ENCODE measurements at regions not wholly inside any gene's neighbourhood (a gene's known extent, or its start where the extent isn't known, plus 50 kb on each side); places are given as distances from the start of the nearest gene placed in this dataset.
"Not testable (repeated sequence)": the region's sequence is repeated elsewhere in the genome, so short reads cannot be mapped to it uniquely, and the experiment has no call there.

DNA sequence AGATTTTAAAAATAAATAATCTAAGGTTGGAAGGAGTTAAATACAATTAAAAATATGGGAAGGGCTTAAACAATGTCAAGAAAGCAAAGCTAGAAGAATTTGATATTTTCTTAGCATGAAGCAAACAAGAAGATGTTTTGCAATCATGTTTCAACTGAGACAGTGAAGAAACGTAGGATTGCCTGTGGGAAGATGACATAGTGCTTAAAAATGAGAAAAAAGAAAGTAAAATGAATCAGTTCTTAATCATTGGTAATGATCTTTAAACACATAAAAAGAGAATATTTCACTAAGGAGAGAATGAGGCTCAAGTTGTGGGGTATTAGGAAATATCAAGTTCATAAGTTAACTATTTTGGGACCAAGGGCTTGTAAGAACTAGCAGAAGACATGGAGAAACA, 855.0 kb downstream of the METTL15 start:
- DNase-seq = no peak

DNA sequence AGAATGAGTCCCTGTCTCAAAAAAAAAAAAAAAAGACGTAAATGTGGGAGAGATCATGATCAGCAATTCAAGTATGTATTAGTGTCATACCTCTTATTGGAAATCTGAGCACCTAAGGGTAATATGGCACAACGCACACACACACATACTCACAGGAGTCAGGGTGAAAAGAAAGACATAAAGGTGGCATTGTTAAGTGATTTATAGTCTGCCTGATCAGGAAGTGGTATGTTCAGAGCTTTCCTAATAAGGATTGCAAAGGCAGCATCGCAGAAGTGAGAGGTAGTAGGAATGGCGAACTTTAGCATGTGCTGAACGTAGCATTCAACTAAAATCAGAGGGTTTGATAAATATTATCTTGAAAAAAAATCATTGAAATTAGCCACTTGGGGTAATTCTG, 854.3 kb downstream of the METTL15 start:
- no peak for DNase-seq

DNA sequence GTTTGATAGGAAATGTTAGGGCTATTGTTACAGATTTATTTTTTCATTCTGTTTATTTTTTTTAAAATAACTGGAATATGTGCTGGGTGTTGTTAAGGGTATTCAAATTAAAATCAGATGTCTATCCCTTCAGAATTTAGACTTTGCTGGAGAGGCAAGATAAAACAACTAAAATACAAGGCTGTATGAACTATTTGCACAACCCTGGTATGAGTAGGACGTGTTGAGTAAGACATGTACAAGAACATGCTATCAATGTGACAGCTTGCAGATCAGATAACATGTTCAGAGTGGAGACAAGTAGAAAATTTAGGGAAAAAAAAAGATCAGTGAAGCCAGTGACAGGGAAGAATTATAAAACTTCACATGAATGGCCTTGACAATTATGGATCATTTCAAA, 853.5 kb downstream of the METTL15 start:
- DNase-seq = no peak

DNA sequence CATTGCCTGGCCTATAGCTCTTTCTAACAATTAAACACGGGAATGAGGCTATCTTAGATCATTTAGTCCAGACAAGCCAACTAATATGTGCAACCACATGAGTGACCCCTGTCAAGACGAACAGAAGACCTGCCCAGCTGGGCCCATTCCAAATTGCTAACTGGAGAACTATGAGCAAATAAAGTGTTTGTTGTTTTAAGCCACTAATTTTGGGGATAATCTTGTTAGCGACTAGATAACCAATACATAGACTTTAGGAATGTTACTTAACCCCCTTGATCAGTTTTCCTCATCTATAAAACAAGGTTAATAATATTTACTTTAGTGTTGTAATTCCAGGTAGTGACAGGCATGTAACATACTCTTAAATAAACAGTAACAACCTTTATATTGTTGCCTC, 848.3 kb downstream of the METTL15 start:
- DNase-seq = no peak

DNA sequence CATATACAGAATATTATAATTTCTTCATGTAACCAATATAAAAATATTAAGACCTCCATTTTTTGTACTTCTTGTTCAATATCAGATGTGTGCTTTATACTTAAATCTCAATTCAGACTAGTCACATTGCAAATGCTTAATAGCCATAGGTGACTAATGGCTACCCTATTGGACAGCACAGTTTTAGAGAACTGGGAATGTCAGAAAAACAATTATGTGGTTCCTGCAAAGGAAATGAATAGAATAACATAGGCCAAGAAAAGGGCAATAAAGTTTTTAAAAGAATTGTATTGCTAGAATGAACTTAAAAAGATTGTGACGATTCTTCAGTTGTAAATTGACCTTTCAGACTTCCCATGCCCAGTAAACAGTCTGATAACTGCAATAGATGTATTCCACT, 843.0 kb downstream of the METTL15 start:
- no peak for DNase-seq

DNA sequence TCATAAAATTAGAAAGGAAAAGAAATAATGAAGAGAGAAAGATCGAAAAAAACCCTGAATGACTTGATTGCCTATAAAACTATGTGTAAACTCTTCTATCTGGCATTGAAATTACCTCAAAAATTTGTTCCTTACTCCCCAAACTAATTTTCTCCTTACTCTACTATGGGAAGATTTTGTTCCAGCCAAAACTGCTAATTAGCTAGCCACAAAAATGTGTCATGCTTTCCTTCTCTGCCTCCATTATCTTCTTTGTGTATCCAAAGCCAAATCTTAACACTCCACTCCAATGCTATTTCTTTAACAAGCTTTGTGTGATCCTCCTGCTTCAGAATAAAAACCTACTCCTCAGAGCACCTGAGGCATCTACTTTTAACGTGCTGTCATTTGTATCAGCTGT, 831.2 kb downstream of the METTL15 start:
- no peak for DNase-seq

DNA sequence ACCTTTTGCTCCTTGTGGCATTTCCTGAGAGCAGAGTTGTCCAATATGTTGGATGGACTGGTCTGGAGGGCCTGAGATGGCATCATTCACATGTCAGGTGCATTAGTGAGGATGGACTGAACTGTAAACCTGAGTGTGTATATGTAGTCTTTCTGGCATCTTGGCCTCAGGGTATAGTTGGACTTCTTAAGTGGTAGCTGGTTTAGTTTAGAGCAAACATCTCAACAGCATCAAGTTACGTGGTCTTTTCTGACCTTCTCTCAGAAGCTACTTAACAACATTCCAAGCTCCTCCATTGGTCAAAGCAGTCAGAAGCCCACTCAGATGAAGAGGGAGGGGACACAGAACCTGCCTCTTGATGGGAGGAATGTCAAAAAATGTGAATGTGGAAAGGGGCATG, 829.9 kb downstream of the METTL15 start:
- DNase-seq = no peak

DNA sequence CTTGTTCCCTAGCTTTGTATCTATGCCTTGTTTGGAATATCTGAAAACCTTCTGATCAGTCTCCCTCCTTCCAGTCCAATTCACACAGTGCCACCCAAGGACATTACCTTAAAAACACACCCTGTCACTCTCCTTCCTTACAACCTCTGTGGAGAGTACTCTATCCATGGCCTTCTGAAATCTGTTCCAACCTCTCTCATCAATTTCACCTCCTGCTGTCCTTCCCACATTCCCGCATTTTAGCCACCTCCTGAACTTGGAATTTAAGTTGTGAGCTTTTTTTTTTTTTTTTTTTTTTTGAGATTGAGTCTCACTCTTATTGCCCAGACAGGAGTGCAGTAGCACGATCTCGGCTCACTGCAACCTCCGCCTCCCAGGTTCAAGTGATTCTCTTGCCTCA, 824.8 kb downstream of the METTL15 start:
- no peak for DNase-seq

DNA sequence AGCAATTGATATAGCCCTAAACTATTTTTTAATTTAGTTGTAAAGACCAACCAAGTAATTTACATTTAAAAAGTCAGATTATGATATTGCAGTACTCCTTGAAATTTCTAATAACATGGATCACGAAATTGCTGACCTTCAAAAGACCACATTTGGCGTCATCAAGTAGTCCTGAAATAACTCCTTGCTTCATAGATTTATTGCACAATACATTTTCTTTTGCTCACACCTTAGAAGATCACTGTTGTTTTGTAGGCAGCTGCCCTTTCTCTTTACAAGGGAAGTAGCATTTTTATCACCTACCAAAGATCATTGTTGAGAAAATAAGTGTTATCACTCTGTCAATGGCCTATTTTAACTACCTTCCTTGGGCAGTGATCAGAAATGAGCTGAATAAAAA, 815.8 kb downstream of the METTL15 start:
- DNase-seq = no peak

DNA sequence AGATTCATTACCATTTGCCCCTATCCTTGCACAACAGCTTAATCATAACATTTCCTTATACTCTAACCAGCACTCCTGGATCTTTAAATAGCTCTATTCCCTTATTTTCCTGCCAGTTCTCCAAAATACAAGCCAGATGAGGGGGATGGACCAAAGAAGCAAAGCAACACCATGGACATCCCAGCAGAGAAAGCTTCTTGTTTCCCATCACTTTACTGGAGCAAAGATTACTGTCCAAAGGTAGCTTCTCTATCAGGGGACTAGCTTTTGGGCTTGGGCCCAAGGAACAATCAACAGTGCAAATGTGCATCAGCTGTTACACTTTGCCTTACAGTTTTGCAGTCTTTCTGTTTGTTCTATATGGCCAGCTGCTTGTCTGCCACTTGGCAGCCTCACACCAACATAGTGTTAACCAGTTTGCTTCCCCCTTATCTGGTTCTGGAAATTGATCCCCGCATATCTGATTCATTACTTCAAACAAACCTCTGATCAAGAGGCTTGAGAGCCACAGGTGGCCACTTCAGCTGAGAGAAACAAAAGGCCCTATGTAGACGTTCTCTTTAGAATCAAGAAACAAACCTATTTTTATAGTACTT, 814.3 kb downstream of the METTL15 start:
- DNase-seq = no peak

DNA sequence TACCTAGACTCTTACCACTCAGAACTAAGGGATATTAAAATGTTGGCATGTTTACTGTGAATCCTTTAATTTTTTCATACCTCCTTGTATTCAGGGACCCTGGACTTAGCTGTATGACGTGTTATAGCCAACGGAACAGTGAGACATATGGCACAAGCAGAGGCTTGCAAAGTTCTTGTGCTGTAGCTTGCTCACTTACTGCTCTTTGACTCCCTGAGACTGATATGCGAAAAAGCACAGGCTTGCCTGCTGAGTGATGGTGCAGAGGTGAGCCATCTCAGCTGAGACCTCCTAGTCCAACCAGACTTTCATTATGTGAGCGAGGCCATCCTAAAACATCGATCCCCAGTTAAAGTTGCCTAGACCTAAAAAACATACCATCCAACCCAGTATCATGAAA, 811.0 kb downstream of the METTL15 start:
- DNase-seq = no peak

DNA sequence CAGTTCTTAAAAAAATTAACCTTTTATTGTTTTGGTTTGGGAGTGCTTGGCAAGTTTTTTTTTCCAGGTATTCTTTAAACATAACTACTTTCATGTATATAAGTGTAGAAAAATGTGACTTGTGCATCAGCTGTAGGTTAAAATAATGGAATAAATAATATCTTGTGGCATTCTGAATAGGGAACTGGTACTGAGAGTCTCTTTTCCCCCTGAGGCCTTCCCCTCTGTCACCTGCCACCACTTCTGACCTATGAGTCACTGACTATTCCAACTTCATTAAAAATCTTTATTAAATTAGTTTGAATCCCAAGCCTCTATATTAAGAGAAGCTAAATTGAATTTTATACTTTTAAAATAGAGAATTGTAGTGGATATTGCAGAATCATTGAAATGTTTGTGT, 805.7 kb downstream of the METTL15 start:
- DNase-seq = no peak

DNA sequence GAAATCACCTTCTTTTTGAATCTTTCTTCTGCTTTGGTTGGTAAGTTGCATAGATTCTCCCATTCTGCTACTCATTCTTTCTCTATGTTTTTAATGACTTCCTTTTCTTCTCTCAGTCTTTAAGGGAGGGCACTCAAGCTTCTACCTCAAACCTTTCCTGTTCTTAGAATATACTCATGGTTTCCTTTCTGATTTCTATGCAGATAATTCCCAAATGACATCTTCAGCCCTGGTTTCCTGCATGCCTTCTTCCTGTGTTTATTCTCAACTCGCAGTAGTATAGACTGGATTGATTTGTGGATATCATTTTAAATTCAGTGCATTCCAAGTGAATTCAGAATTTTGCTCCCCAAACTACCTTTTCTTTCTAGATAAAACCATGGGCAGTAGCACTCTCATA, 803.6 kb downstream of the METTL15 start:
- DNase-seq = no peak

DNA sequence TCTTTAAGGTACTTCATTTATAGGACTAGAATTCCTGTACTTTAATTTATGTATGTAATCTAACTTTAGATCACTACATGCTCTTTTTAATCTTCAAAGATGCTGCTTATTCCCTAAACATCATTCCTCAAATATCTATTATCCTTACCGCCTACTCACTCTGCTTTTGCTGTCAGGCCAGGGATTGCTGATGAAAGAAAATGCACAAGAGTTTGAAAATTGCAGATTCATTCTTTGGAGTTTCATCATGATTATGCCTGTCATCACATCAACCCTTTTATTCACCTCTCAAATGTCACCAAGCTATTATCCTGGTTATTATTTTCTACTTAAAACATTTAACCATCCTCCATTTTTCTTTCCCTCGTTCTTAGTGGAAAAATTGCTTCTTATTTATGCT, 802.7 kb downstream of the METTL15 start:
- no peak for DNase-seq

DNA sequence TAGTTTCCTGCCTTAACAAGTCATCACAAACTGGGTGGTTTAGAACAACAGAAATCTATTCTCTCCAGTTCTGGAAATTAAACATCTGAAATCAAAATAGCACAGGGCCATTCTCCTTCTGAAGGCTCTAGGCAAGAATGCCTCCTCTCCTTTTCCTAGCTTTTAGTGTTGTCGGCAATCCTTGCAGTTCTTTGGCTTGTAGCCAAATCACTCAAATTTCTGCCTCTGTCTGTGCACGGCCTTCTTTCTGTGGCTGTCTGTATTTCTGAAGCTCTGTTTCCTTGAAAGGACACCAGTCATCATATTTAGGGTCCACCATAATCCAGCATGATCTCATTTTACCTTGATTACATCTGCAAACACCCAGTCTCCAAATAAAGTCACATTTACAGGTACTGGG, 795.5 kb downstream of the METTL15 start:
- DNase-seq = no peak

DNA sequence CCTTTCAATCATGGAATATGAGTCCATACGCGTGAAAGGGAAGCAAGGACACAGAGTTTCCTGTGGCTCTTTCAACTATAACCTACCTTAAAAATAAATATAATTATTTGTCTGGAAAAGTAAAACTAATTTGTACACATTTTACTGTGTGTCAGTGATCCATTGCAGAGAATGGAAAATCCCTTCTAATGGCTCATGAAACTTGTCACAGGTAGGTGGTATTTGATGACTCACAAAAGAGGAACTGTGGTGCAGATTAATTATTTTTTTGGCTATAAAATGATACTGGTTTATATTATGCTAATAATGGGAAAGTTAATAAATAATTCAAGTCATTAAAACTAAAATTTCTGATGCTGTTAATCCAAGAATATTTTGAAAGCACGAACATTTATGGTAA, 792.2 kb downstream of the METTL15 start:
- DNase-seq = no peak

DNA sequence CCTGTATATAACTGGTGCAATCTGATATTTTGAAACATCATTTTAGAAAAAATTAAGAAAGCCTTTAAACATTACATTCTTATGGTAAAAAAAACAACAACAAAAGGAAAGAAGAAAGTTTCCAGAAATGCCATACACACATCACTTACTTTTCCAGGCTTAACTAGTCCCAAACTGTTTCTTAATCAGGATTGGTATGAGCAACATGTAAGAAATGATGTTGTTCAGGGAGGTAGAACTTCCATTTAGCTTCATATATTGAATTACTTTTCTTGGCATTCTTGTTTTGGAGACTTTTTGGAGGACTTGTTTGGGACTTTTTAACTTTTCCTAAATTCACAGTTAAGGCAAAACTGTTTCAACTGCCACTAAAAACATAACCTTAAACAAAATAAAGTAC, 791.5 kb downstream of the METTL15 start:
- no peak for DNase-seq

DNA sequence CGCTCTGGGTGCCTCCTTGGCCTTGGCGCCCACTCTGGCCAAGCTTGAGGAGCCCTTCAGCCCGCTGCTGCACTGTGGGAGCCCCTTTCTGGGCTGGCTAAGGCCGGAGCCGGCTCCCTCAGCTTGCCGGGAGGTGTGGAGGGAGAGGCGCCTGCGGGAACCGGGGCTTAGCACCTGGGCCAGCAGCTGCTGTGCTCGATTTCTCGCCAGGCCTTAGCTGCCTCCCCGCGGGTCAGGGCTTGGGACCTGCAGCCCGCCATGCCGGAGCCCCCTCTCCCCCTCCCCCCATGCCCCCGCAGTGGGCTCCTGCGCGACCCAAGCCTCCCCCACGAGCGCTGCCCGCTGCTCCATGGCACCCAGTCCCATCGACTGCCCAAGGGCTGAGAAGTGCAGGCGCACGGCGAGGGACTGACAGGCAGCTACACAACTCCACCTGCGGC, 782.4 kb downstream of the METTL15 start:
- DNase-seq = not testable (repeated sequence)

DNA sequence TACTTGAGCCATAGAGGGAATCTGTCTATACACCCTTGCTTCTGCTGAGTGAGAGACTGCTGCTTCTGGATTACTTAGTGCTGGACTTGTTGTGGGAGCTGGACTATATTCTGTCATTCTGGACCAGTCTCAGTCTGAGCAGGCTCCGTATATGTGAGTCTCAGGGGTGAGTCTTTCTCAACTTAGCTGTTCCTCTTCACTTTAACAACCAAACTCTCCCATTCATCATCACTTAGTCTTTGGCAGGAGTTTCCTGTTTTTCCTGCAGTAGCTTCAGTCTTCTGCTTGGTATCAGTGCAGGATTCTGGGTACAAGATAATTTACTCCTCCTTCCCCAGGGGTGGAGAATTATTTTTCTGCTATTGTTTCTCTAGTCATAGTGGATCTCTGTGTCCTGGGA, 779.5 kb downstream of the METTL15 start:
- DNase-seq = no peak

DNA sequence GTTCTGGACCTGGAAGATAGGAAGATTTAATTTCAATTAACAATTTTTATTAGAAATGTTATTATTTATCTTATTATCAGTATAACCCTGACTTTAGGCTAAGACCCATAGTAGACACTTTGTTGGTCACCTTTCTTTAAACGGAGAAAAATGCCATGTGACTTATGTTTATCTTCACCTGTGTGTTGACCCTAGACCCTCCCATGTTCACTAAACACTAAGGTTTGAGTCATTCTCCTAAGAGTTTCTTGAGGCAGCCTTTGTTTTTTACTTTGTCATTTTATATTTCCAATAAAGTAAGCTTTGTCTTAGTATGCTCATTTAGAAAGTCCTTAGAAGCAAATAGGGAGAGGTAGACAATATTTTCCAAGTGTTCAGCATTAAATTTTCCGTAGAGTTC, 771.7 kb downstream of the METTL15 start:
- DNase-seq = no peak

DNA sequence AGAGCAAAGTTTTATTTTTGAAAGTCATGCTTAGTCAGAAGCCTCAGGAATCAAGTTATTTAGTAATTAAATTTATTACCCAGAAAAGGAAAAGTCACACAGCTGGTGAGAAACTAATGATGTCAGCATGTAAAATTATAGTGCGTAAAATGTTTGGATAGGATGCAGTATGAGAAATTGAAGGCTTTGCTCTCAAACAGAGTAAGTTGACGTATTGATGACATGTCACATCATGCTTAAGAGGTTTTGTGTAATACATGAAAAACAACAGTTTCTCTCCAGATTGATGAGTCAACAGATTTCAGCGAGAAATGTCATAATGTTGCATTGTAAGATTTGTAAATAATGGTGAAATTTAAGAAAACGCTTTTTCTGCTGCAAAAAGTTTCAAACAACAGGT, 769.8 kb downstream of the METTL15 start:
- no peak for DNase-seq

DNA sequence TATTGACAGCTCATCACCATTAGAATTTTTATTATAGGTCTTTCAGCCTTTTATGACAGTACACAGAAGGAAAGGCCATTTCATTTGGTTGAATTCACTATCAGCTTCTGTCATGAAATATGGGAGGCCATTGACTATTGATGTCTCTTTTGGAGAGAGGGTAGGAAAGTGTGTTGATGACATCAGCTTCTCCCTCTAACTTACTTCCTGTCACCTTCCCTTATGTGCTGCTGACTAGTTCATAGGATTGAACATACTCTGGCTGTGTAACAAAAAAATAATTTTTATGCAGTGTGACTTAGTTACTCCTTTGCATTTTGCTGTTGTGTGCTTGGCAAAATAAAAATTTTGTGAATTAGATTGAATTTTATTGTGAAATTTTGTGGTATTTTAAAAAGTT, 769.2 kb downstream of the METTL15 start:
- DNase-seq = no peak

DNA sequence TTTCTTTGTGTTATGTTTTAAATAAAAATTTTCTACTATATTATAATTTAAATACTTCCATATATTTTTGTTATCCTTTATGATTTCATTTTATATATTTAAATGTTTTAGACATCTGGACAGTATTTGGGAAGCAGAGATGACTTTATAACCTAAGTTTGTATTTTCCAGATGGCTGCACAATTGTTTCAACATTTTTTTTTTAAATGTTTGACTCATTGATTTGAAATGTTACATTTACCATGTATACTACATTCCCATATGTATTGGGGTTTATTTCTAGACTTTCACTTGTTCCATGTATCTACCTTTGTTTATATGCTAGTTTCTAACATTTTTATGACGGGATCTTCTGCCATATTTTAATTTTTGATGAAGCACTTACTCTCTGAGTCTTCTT, 766.5 kb downstream of the METTL15 start:
- no peak for DNase-seq

DNA sequence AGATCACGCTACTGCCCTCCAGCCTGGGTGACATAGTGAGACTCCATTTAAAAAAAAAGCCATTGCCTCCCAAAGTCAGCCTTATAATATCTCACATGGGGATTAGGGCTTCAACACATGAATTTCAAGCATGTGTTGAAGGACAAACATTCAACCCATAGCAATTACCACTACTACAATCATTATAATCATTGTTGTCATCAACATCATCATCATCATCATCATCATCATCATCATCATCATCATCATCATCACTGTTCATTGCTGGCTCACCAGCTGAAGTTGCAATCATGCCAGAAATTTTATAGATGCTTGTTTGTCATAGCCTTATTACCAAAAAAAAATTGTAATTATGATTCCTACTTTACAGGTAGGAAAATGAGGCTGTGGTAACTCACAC, 762.9 kb downstream of the METTL15 start:
- no peak for DNase-seq

DNA sequence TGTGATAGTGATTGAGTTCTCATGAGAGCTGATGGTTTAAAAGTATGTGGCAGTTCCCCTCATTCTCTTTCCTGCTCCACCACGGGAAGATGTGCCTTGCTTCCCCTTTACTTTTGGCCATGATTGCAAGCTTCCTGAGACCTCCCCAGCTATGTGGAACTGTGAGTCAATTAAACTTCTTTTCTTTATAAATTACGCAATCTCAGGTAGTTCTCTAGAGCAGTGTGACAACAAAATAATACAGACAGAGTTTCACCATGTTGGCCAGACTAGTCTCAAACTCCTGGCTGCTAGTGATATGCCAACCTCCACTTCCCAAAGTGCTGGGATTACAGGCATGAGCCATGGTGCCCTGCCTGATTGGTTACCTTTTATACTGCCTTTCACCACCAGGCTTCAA, 755.2 kb downstream of the METTL15 start:
- DNase-seq = no peak

DNA sequence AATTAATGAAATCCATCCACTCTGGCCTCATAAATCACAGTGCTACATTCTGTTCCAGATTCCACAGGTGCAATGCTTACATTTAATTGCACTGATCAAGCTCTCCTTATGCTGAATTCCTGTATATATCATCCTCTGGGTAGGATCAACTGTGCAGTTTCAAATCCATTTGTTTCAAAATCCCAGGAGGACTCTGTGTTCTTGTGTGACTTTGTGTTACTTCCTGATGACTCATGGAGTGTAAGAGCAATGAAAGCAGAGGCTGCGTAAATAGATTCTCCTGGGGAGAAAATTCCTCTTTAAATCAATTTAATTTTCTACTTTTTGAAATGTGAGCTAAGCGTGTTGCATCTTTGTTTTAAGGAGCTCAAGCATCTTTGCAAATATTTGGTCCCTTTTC, 752.7 kb downstream of the METTL15 start:
- no peak for DNase-seq

Data from NCI-H1694 (cell line).